Skeletal muscle tissue (tissue), 3 donors: ENCODE measurements at regions not wholly inside any gene's neighbourhood (a gene's known extent, or its start where the extent isn't known, plus 50 kb on each side); places are given as distances from the start of the nearest gene placed in this dataset.

Experiments used
- H3K27ac ChIP-seq: one replicate; pipeline ENCODE4 v1.7.0; 2013; ENCODE audit warnings: mild to moderate bottlenecking, low read depth, low read length, inconsistent platforms
- H3K27me3 ChIP-seq, 3 donors: one replicate each; pipeline ENCODE4 v1.7.0; 2013; ENCODE audit warnings: low read length in 3 of 3; ENCODE audit not compliant: control insufficient read depth in 3 of 3, insufficient read depth in 3 of 3
- H3K36me3 ChIP-seq, 3 donors: one replicate each; pipeline ENCODE4 v1.7.0; 2013; ENCODE audit warnings: low read length in 3 of 3; ENCODE audit not compliant: control insufficient read depth in 3 of 3, insufficient read depth in 3 of 3
- H3K4me1 ChIP-seq, 3 donors: one replicate each; pipeline ENCODE4 v1.7.0; 2013; ENCODE audit warnings: low read length in 3 of 3, mild to moderate bottlenecking in 3 of 3; ENCODE audit not compliant: control insufficient read depth in 3 of 3, insufficient read depth in 3 of 3
- H3K4me3 ChIP-seq, 3 donors: one replicate each; pipeline ENCODE4 v1.7.0; 2013; ENCODE audit warnings: low read length in 3 of 3
- H3K9ac ChIP-seq, 3 donors: one replicate each; pipeline ENCODE4 v1.7.0; 2013; ENCODE audit warnings: low read length in 3 of 3, mild to moderate bottlenecking in 3 of 3, moderate library complexity in 2 of 3, low read depth in 1 of 3
- H3K9me3 ChIP-seq, 3 donors: one replicate each; pipeline ENCODE4 v1.7.0; 2013; ENCODE audit warnings: low read length in 3 of 3; ENCODE audit not compliant: control insufficient read depth in 3 of 3
- donor health status: Osteomylitis.

DNA sequence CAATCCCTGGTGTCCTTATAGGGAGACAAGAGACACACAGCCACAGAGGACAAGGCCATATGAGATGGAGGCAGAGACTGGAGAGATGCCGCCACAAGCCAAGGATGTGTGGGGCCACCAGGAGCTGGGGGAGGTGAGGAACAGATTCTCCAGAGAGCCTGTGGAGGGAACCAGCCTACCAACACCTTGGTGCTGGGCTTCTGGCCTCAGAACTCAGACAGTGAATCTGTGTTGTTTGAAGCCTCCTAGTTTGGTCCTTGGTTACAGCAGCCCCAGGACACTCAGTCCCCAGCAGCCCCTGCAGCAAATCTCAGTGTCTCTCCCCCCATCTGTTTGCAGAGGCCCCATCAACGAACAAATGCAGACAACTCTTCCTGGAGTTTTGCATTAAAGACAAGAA, 73.2 kb upstream of the BHLHE23 start:
- Histone ChIP-seq H3K4me3 (no peak overlapping the region), H3K27ac (no peak overlapping the region), H3K9me3 (peaks cover 3 to 12% (median 6%) of the 10 kb centered on the region in 3 donors), H3K27me3 (peaks cover 33 to 45% (median 38%) of the 10 kb centered on the region in 3 donors), H3K4me1 (no peaks in the 10 kb centered on the region), H3K36me3 (no peaks in the 10 kb centered on the region), H3K9ac (no peak overlapping the region)

GRCh38 chr20:63077705-63078104, 70.9 kb upstream of the BHLHE23 start:
- Histone ChIP-seq H3K27me3 (peaks cover 29 to 53% (median 34%) of the 10 kb centered on the region in 3 donors), H3K4me3 (no peak overlapping the region), H3K9me3 (peaks cover 3 to 12% (median 6%) of the 10 kb centered on the region in 3 donors), H3K36me3 (no peaks in the 10 kb centered on the region), H3K9ac (no peak overlapping the region), H3K27ac (no peak overlapping the region), H3K4me1 (no peaks in the 10 kb centered on the region)

DNA sequence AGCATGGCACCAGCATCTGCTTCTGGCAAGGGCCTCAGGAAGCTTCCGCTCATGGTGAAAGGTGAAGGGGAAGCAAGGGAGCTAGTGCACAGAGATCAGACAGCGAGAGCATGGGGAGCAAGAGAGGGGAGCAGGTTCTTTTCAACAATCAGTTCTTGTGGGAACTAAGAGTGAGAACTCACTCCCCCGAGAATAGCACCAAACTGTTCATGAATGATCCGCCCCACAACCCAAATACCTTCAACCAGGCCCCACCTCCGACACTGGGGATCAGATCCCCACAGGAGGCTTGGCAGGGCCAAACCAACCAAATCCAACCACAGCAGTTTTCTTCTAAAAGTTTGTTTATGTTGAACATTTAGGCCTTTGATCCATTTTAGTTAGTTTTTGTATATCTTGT, 69.7 kb upstream of the BHLHE23 start:
- Histone ChIP-seq H3K27ac (no peak overlapping the region), H3K4me3 (no peak overlapping the region), H3K27me3 (peaks cover 27 to 49% (median 34%) of the 10 kb centered on the region in 3 donors), H3K9ac (no peak overlapping the region), H3K4me1 (no peaks in the 10 kb centered on the region), H3K9me3 (peaks cover 3 to 12% (median 6%) of the 10 kb centered on the region in 3 donors), H3K36me3 (no peaks in the 10 kb centered on the region)

DNA sequence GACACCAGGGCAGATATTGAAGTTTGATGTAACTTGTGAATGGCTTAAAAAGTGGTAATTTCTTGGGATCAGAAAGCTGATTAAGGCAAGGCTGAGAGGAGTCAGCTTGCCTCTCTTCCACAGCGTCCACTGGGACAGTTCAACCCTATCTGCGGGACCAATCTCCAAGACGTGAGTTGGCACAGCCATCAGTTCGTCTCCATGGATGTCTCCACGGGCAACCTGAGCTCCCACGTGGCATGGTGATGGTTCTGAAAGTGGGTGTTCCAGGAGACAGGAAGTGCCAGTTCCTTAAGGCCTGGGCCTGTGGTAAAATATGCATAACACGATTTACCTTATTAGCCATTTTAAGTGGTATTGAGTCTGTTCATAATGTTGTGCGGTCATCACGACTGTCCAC, 67.9 kb upstream of the BHLHE23 start:
- no peak overlapping the region for H3K27ac ChIP-seq
- H3K4me1 ChIP-seq = no peaks in the 10 kb centered on the region
- H3K27me3 ChIP-seq = peaks cover 28 to 46% (median 31%) of the 10 kb centered on the region in 3 donors
- no peak overlapping the region for H3K9ac ChIP-seq
- H3K9me3 ChIP-seq = peaks cover 3 to 12% (median 6%) of the 10 kb centered on the region in 3 donors
- no peaks in the 10 kb centered on the region for H3K36me3 ChIP-seq
- no peak overlapping the region for H3K4me3 ChIP-seq

DNA sequence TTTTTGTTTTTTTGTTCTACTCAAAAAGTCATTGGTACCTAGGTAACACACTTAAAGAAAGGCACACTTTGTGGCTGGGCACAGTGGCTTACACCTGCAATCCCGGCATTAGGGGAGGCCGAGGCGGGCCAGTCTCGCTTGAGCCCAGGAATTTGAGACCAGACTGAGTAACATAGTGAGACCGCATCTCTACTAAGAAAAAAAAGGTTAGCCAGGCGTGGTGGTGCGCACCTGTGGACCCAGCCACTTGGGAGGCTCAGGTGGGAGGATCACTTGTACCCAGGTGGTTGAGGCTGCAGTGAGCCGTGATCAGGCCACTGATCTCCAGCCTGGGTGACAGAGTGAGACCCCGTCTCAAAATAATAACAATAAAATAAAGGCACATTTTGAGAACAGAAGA, 67.4 kb upstream of the BHLHE23 start:
- Histone ChIP-seq H3K4me1 (no peaks in the 10 kb centered on the region), H3K9me3 (peaks cover 3 to 9% (median 6%) of the 10 kb centered on the region in 3 donors), H3K27me3 (peaks cover 28 to 49% (median 34%) of the 10 kb centered on the region in 3 donors), H3K36me3 (no peaks in the 10 kb centered on the region), H3K4me3 (no peak overlapping the region), H3K9ac (no peak overlapping the region), H3K27ac (no peak overlapping the region)

DNA sequence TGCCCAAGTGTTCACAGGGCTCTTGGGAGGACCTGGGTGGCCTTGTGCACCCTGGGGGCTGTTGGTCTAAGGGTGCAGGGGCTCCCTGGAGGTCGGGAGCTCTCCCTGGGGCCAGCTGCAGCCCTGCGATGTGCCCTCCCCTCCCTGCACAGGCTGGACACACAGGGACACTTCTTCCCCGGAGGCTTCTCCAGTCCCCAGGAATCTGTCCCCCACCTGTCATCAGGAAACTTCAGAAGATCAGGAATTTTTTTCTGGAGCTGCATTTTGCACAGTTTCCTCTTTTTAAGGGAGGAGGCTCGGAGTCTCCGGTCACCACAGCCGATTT, 66.9 kb upstream of the BHLHE23 start:
- no peak overlapping the region for H3K9ac ChIP-seq
- peaks cover 28 to 54% (median 37%) of the 10 kb centered on the region in 3 donors for H3K27me3 ChIP-seq
- H3K9me3 ChIP-seq = peaks cover 3 to 9% (median 6%) of the 10 kb centered on the region in 3 donors
- H3K27ac ChIP-seq = no peak overlapping the region
- H3K4me1 ChIP-seq = no peaks in the 10 kb centered on the region
- H3K36me3 ChIP-seq = no peaks in the 10 kb centered on the region
- no peak overlapping the region for H3K4me3 ChIP-seq

DNA sequence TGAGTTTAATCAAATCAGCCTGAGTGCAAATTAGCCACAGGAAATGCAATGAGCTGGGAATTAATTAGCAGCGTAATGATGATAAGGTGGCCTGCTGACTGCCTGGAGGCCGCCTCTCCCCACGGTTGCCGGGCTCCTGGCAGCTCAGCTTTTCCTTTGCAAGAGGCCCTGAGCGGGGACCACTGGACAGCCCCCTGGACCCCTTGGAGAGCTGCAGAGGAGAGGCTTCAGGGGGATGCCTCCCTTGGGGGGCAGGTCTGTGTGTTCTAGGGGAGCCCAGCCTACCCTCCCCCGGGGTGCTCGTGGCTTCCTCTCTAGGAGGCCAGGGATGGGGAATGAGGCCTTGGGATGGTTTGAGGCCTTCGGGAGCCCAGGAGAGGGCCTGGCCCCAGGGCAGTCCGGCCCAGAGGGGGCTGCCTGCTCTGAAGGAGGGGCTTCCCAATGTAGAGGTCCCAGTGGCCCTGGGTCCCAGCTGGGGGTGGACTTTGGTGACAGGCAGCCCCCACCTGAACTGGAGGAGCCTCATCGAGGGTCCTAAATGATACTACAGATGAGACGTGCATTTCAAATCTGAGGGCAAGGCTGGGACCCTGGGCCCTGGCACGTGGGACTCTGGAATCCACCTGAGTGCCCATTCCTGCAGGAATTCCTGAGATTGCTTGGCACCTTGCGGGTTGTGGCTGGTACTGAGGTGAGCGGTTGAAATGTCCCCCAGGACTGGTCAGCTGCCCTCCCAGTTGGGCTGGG, 66.4 kb upstream of the BHLHE23 start:
- Histone ChIP-seq H3K4me1 (no peaks in the 10 kb centered on the region), H3K9me3 (peaks cover 3 to 8% (median 6%) of the 10 kb centered on the region in 3 donors), H3K27ac (no peak overlapping the region), H3K9ac (no peak overlapping the region), H3K4me3 (no peak overlapping the region), H3K27me3 (peaks cover 30 to 57% (median 37%) of the 10 kb centered on the region in 3 donors), H3K36me3 (no peaks in the 10 kb centered on the region)

DNA sequence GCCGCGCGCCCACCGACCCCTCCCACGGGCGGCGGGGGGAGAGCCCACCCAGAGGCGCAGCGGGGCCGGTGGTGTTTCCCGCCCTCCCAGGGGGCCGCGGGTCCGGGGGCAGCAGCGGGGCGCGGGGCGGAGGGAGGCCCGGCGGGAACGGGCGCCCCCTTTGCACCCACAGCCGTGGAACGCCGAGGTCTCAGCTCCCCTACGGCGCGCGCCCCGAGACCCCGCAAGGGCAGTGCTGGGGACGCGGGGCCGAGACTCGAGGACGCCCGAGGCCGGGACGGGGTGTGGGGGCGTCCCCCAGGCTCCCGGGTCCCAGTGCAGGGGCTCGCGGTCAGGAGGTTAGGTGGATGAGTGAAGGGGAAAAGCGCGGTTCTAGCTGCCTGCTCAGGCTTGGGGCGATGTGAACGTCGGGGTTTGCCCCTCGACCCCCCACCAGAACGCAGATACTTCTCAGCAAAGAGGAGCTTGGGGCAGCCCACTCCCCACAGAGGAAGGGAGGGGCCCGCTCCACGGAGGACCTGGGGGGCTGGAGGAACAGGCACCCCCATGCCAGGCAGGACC, 65.5 kb upstream of the BHLHE23 start:
- Histone ChIP-seq H3K4me3 (no peak overlapping the region), H3K9me3 (peaks cover 0 to 3% (median 2%) of the 10 kb centered on the region in 3 donors), H3K27ac (no peak overlapping the region), H3K9ac (no peak overlapping the region), H3K27me3 (peaks cover 39 to 65% (median 42%) of the 10 kb centered on the region in 3 donors), H3K36me3 (no peaks in the 10 kb centered on the region), H3K4me1 (no peaks in the 10 kb centered on the region)

DNA sequence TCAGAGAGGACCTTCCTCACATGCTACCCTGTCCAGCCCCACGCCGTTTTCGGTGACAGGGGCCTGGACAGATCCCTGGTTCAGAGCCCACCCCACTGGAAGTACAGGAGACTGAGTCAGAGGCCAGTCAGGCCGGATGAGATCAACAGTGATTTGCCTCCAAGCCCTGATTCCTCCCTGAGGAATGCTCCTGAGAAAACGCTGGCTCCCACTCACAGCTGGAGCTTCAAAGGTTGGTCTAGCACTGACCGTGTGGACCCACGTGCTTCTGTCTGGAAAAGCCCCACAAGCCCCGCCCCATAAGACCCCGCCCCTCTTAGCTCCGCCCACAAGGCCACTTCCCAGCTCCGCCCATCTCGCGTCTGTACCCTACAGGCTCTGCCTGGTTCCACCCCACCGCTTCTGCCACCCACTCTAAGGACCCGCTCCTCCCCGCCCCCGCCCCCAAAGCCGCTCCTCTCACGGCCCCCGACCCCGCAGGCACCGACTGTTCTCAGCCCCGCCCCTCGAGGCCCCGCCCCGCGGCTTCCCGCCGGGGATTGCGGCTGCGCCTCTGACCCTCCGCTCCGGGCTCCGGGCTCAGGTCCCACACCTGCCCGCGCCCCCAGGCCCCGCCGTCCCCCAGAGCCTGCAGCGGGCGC, 64.9 kb upstream of the BHLHE23 start:
- no peak overlapping the region for H3K9ac ChIP-seq
- H3K4me3 ChIP-seq = no peak overlapping the region
- H3K27ac ChIP-seq = no peak overlapping the region
- peaks cover 0 to 3% (median 2%) of the 10 kb centered on the region in 3 donors for H3K9me3 ChIP-seq
- H3K4me1 ChIP-seq = no peaks in the 10 kb centered on the region
- no peaks in the 10 kb centered on the region for H3K36me3 ChIP-seq
- peaks cover 44 to 72% (median 48%) of the 10 kb centered on the region in 3 donors for H3K27me3 ChIP-seq
